IMR-90 (cell line): ENCODE measurements at regions not wholly inside any gene's neighbourhood (a gene's known extent, or its start where the extent isn't known, plus 50 kb on each side); places are given as distances from the start of the nearest gene placed in this dataset.

ENCODE experiments used
- ATAC-seq: fragments of 200-7000 bp; cut with Tn5 transposase; 2 replicates; pipeline ENCODE4 v1.9.1; 2020; ENCODE audit warnings: low read depth, mild to moderate bottlenecking, moderate library complexity
- BruUV-seq: library from RNA; stranded (reverse); fragments of 400-500 nt; replicated peaks from 2 replicates; lab custom pipeline; 2021; lab: Mats Ljungman, UMichigan
- CTCF ChIA-PET: fragments of 300-600 bp; formaldehyde crosslinking; extraction: SDS; loops from one replicate; lab custom pipeline; 2021; ENCODE audit warnings: antibody characterized with exemption; lab: Yijun Ruan, JAX
- POLR2A ChIA-PET: fragments of 300-600 bp; sonication (Branson Sonifier 250); formaldehyde crosslinking; loops from one replicate; lab custom pipeline; 2022; ENCODE audit warnings: antibody characterized with exemption; ENCODE audit not compliant: unreplicated experiment; lab: Charles Lee
- DNase-seq: peaks from one replicate; pipeline ENCODE4 v3.0.0; 2013
- H2AFZ ChIP-seq: replicated peaks from 2 replicates; pipeline ENCODE3; 2013; ENCODE audit warnings: low read length, mild to moderate bottlenecking; ENCODE audit not compliant: poor library complexity
- H2AK5ac ChIP-seq: 2 replicates; pipeline ENCODE4 v1.6.1; 2013; ENCODE audit warnings: low read depth, low read length, inconsistent platforms
- H2AK9ac ChIP-seq: replicated peaks from 2 replicates; pipeline ENCODE3; 2013; ENCODE audit warnings: mild to moderate bottlenecking, low read depth, low read length, moderate library complexity; ENCODE audit not compliant: poor library complexity
- H2BK120ac ChIP-seq: 2 replicates; pipeline ENCODE4 v1.6.1; 2013; ENCODE audit warnings: low read depth, low read length, inconsistent platforms
- H2BK15ac ChIP-seq: 3 replicates; pipeline ENCODE4 v1.6.1; 2013; ENCODE audit warnings: low read depth, low read length, inconsistent platforms
- H2BK20ac ChIP-seq: 2 replicates; pipeline ENCODE4 v1.6.1; 2013; ENCODE audit warnings: low read depth, mild to moderate bottlenecking, inconsistent platforms, low read length, moderate library complexity
- H2BK5ac ChIP-seq: 2 replicates; pipeline ENCODE4 v1.6.1; 2013; ENCODE audit warnings: mild to moderate bottlenecking, low read depth, low read length, inconsistent platforms; ENCODE audit not compliant: poor library complexity, severe bottlenecking
- H3K14ac ChIP-seq: replicated peaks from 2 replicates; pipeline ENCODE4 v1.6.1; 2013; ENCODE audit warnings: low read depth, low read length, inconsistent platforms
- H3K18ac ChIP-seq: 2 replicates; pipeline ENCODE4 v1.6.1; 2013; ENCODE audit warnings: low read depth, low read length, control low read depth
- H3K23ac ChIP-seq: 2 replicates; pipeline ENCODE4 v1.6.1; 2013; ENCODE audit warnings: low read depth, low read length, inconsistent platforms
- H3K27ac ChIP-seq: 2 replicates; pipeline ENCODE4 v1.5.1; 2013; ENCODE audit warnings: mild to moderate bottlenecking, control low read depth, low read length; ENCODE audit not compliant: insufficient read depth
- H3K27me3 ChIP-seq: 2 replicates; pipeline ENCODE4 v1.6.1; 2013; ENCODE audit warnings: low read length; ENCODE audit not compliant: control insufficient read depth, insufficient read depth
- H3K36me3 ChIP-seq: 2 replicates; pipeline ENCODE4 v1.6.1; 2013; ENCODE audit warnings: low read length, mixed read lengths; ENCODE audit not compliant: control insufficient read depth, insufficient read depth
- H3K4ac ChIP-seq: 2 replicates; pipeline ENCODE4 v1.6.1; 2013; ENCODE audit warnings: low read depth, low read length, inconsistent platforms
- H3K4me1 ChIP-seq: 2 replicates; pipeline ENCODE4 v1.6.1; 2013; ENCODE audit warnings: low read length, mixed read lengths; ENCODE audit not compliant: control insufficient read depth, insufficient read depth
- H3K4me2 ChIP-seq: 2 replicates; pipeline ENCODE4 v1.6.1; 2013; ENCODE audit warnings: low read depth, mild to moderate bottlenecking, control low read depth, low read length, moderate library complexity
- H3K4me3 ChIP-seq: 2 replicates; pipeline ENCODE4 v1.5.1; 2013; ENCODE audit warnings: low read depth, mild to moderate bottlenecking, control low read depth, low read length, moderate library complexity; ENCODE audit not compliant: insufficient read depth
- H3K56ac ChIP-seq: 2 replicates; pipeline ENCODE4 v1.6.1; 2013; ENCODE audit warnings: low read length, inconsistent platforms; ENCODE audit not compliant: insufficient read depth; ENCODE audit errors: extremely low read depth
- H3K79me1 ChIP-seq, 2 experiments: 2 replicates each; pipeline ENCODE4 v1.6.1; 2013; ENCODE audit warnings: low read length in 2 of 2, inconsistent platforms in 1 of 2, low read depth in 1 of 2
- H3K9ac ChIP-seq: 2 replicates; pipeline ENCODE4 v1.6.1; 2013; ENCODE audit warnings: low read depth, low read length, control low read depth
- H3K9me1 ChIP-seq: 2 replicates; pipeline ENCODE4 v1.6.1; 2013; ENCODE audit warnings: low read length, inconsistent platforms; ENCODE audit not compliant: insufficient read depth
- H3K9me3 ChIP-seq: 2 replicates; pipeline ENCODE4 v1.6.1; 2013; ENCODE audit warnings: low read length; ENCODE audit not compliant: control insufficient read depth, insufficient read depth
- H4K20me1 ChIP-seq: 2 replicates; pipeline ENCODE4 v1.6.1; 2013; ENCODE audit warnings: low read length, inconsistent platforms; ENCODE audit not compliant: insufficient read depth
- H4K5ac ChIP-seq: 2 replicates; pipeline ENCODE4 v1.6.1; 2013; ENCODE audit warnings: mild to moderate bottlenecking, low read depth, low read length, control low read depth
- H4K8ac ChIP-seq, 2 experiments: 2 replicates each; pipeline ENCODE4 v1.6.1; 2013; ENCODE audit warnings: low read depth in 2 of 2, low read length in 2 of 2, control low read depth in 1 of 2, inconsistent platforms in 1 of 2
- H4K91ac ChIP-seq: 2 replicates; pipeline ENCODE4 v1.6.1; 2013; ENCODE audit warnings: low read depth, low read length, inconsistent platforms; ENCODE audit not compliant: insufficient read depth
- BHLHE40 ChIP-seq: fragments of 150-350 bp; IDR thresholded peaks from 2 replicates; pipeline ENCODE4 v1.6.1; 2016; ENCODE audit warnings: mild to moderate bottlenecking, low read depth, low read length
- CEBPB ChIP-seq: IDR thresholded peaks from 2 replicates; pipeline ENCODE4 v1.6.1; 2012; ENCODE audit warnings: low read depth, low read length, improper control_type of control experiment
- CHD1 ChIP-seq: IDR thresholded peaks from 2 replicates; pipeline ENCODE4 v1.6.1; 2012; ENCODE audit warnings: low read depth, low read length, improper control_type of control experiment
- FOS ChIP-seq: fragments of 150-350 bp; IDR thresholded peaks from 2 replicates; pipeline ENCODE4 v1.6.1; 2016; ENCODE audit warnings: low read depth, low read length
- MAFK ChIP-seq: IDR thresholded peaks from 2 replicates; pipeline ENCODE4 v1.6.1; 2012; ENCODE audit warnings: low read depth, low read length, improper control_type of control experiment
- MAZ ChIP-seq: IDR thresholded peaks from 2 replicates; pipeline ENCODE4 v1.6.1; 2012; ENCODE audit warnings: low read depth, mild to moderate bottlenecking, low read length, improper control_type of control experiment, moderate library complexity, borderline replicate concordance
- MXI1 ChIP-seq: IDR thresholded peaks from 2 replicates; pipeline ENCODE4 v1.6.1; 2012; ENCODE audit warnings: low read depth, mild to moderate bottlenecking, low read length, moderate library complexity, borderline replicate concordance
- NFE2L2 ChIP-seq: fragments of 150-350 bp; IDR thresholded peaks from 2 replicates; pipeline ENCODE4 v1.6.1; 2016; ENCODE audit warnings: low read depth, mild to moderate bottlenecking, low read length
- POLR2A ChIP-seq: IDR thresholded peaks from 2 replicates; pipeline ENCODE4 v1.6.1; 2012; ENCODE audit warnings: mild to moderate bottlenecking, low read depth, low read length
- RAD21 ChIP-seq: IDR thresholded peaks from 2 replicates; pipeline ENCODE4 v1.6.1; 2012; ENCODE audit warnings: low read length, improper control_type of control experiment
- RCOR1 ChIP-seq: IDR thresholded peaks from 2 replicates; pipeline ENCODE4 v1.6.1; 2012; ENCODE audit warnings: mild to moderate bottlenecking, low read length, improper control_type of control experiment; ENCODE audit not compliant: insufficient replicate concordance
- RFX5 ChIP-seq: IDR thresholded peaks from 2 replicates; pipeline ENCODE4 v1.8.0; 2012; ENCODE audit warnings: low read depth, mild to moderate bottlenecking, low read length, moderate library complexity
- SMC3 ChIP-seq: fragments of 150-350 bp; IDR thresholded peaks from 2 replicates; pipeline ENCODE4 v1.6.1; 2016; ENCODE audit warnings: low read depth, mild to moderate bottlenecking, antibody characterized with exemption, low read length, moderate library complexity
- WGBS, 2 experiments: methylation state at CpG; one replicate each; pipeline versions ENCODE4 v1.1.5 to v1.1.7; 2013; ENCODE audit warnings: missing lambda C conversion rate in 2 of 2; ENCODE audit not compliant: insufficient read length in 1 of 2; ENCODE audit errors: extremely low coverage in 2 of 2; 5-methylcytosine and 5-hydroxymethylcytosine counted together
- dilution Hi-C: fragments of 300-500 bp; cut with HindIII; formaldehyde crosslinking; loops from one replicate; pipeline ENCODE4 v1.14.3; 2018; ENCODE audit warnings: low sequenced_read_pairs; ENCODE audit not compliant: unreplicated experiment
- in situ Hi-C: fragments of 300-500 bp; cut with MboI; formaldehyde crosslinking; loops from 3 replicates; pipeline ENCODE4 v1.14.3; 2019; ENCODE audit warnings: low sequenced_read_pairs, inconsistent platforms, mixed read lengths
- intact Hi-C: fragments of 100-400 bp; cut with micrococcal nuclease; formaldehyde crosslinking; loops from 2 replicates; pipeline ENCODE4 v1.10.0; 2022
- TF ChIP-seq, protein P1 (sequence below): fragments of 150-350 bp; IDR thresholded peaks from 2 replicates; pipeline ENCODE4 v1.6.1; 2016; ENCODE audit warnings: low read depth, mild to moderate bottlenecking, low read length, moderate library complexity, borderline replicate concordance
- TF ChIP-seq, protein P2 (sequence below): fragments of 150-350 bp; IDR thresholded peaks from 2 replicates; pipeline ENCODE4 v1.6.1; 2017; ENCODE audit warnings: mild to moderate bottlenecking, antibody characterized with exemption, low read length, low read depth
- TF ChIP-seq, protein P3 (sequence below): conservative IDR thresholded peaks from 2 replicates; pipeline ENCODE4 v1.5.1; 2012; ENCODE audit warnings: mild to moderate bottlenecking, low read depth, low read length, improper control_type of control experiment

DNA sequence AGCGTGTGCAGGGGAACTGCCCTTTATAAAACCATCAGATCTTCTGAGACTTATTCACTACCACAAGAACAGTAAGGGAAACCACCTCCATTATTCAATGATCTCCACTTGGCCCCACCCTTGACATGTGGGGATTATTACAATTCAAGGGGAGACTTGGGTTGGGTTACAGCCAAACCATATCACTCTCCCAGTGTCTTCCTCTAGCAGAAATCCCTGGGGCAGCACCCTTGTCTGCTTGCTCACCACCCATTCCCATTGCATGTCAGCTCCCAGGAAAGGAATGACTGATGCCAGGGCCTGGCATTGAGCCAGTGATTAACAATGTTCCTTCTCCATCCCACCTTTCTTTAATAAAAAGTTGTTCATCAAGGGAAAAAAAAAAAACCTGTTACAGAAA is 199.0 kb downstream of the IRX1 start:
- Histone ChIP-seq H3K27me3 (no peaks in the 10 kb centered on the region), H2BK5ac (no peak overlapping the region), H2AFZ (no peak overlapping the region), H3K23ac (no peak overlapping the region), H2BK20ac (no peak overlapping the region), H3K27ac (no peak overlapping the region), H2AK9ac (no peak overlapping the region), H3K14ac (no peak overlapping the region), H2AK5ac (no peak overlapping the region), H3K18ac (no peak overlapping the region), H3K36me3 (no peaks in the 10 kb centered on the region), H3K56ac (no peak overlapping the region), H3K9ac (no peak overlapping the region), H3K9me3 (peaks cover 16% of the 10 kb centered on the region), H2BK15ac (no peak overlapping the region), H3K4me3 (no peak overlapping the region), H4K5ac (no peak overlapping the region), H3K4me1 (no peaks in the 10 kb centered on the region), H4K8ac (no peak overlapping the region), H2BK120ac (no peak overlapping the region), H4K91ac (no peak overlapping the region), H3K79me1 (no peaks in the 10 kb centered on the region), H3K4ac (no peak overlapping the region), H4K20me1 (no peaks in the 10 kb centered on the region), H3K9me1 (no peaks in the 10 kb centered on the region), H3K4me2 (no peak overlapping the region)
- CTCF ChIA-PET = no interaction called here
- dilution Hi-C loops = no loop called here
- POLR2A ChIA-PET = no interaction called here
- WGBS, 2 experiments = no CpG with 5 or more reads among the region's 1 CpG
- ATAC-seq (no peak), DNase-seq (no peak)
- no TSS peak for BruUV-seq
- in situ Hi-C loops = no loop called here
- intact Hi-C loops = no loop called here
- no peak for TF ChIP-seq MAZ
- TF ChIP-seq, protein P1, sequence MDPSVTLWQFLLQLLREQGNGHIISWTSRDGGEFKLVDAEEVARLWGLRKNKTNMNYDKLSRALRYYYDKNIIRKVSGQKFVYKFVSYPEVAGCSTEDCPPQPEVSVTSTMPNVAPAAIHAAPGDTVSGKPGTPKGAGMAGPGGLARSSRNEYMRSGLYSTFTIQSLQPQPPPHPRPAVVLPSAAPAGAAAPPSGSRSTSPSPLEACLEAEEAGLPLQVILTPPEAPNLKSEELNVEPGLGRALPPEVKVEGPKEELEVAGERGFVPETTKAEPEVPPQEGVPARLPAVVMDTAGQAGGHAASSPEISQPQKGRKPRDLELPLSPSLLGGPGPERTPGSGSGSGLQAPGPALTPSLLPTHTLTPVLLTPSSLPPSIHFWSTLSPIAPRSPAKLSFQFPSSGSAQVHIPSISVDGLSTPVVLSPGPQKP = no peak
- TF ChIP-seq, protein P2, sequence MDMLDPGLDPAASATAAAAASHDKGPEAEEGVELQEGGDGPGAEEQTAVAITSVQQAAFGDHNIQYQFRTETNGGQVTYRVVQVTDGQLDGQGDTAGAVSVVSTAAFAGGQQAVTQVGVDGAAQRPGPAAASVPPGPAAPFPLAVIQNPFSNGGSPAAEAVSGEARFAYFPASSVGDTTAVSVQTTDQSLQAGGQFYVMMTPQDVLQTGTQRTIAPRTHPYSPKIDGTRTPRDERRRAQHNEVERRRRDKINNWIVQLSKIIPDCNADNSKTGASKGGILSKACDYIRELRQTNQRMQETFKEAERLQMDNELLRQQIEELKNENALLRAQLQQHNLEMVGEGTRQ = no peak
- TF ChIP-seq RFX5 = no peak
- TF ChIP-seq RAD21 = no peak
- TF ChIP-seq, protein P3, sequence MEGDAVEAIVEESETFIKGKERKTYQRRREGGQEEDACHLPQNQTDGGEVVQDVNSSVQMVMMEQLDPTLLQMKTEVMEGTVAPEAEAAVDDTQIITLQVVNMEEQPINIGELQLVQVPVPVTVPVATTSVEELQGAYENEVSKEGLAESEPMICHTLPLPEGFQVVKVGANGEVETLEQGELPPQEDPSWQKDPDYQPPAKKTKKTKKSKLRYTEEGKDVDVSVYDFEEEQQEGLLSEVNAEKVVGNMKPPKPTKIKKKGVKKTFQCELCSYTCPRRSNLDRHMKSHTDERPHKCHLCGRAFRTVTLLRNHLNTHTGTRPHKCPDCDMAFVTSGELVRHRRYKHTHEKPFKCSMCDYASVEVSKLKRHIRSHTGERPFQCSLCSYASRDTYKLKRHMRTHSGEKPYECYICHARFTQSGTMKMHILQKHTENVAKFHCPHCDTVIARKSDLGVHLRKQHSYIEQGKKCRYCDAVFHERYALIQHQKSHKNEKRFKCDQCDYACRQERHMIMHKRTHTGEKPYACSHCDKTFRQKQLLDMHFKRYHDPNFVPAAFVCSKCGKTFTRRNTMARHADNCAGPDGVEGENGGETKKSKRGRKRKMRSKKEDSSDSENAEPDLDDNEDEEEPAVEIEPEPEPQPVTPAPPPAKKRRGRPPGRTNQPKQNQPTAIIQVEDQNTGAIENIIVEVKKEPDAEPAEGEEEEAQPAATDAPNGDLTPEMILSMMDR = no peak
- TF ChIP-seq MAFK = no peak
- TF ChIP-seq POLR2A = no peak
- no peak for TF ChIP-seq CEBPB
- no peak for TF ChIP-seq BHLHE40
- TF ChIP-seq SMC3 = no peak
- TF ChIP-seq CHD1 = no peak
- no peak for TF ChIP-seq MXI1
- TF ChIP-seq NFE2L2 = no peak
- TF ChIP-seq RCOR1 = no peak
- TF ChIP-seq FOS = no peak
